NCI-H2029 treated with DMSO at 0.1 percent for 48 hours (cell line): ENCODE measurements at regions not wholly inside any gene's neighbourhood (a gene's known extent, or its start where the extent isn't known, plus 50 kb on each side); places are given as distances from the start of the nearest gene placed in this dataset.
"Not testable (repeated sequence)": the region's sequence is repeated elsewhere in the genome, so short reads cannot be mapped to it uniquely, and the experiment has no call there.

Experiments
- DNase-seq: peaks from one replicate; lab custom pipeline; 2025; lab: John Stamatoyannopoulos, UW

DNA sequence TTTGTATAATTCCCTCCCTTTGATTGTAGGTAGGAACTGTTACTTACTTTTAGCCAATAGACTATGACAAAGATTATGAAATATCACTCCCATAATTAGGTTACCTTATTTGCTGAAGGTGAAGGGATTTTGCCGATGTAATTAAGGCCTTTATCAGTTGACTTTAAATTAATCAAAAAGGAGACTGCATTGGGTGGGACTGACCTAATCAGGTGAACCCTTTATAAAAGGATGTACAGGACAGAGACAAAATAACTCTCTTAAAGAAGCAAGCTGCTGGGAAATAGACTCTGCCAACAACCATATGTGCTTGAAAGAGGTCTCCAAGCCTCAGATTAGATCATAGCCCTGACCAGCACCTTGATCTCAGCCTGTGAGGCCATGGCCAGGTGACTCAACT is 167.6 kb downstream of the SOX3 start:
- no peak for DNase-seq

DNA sequence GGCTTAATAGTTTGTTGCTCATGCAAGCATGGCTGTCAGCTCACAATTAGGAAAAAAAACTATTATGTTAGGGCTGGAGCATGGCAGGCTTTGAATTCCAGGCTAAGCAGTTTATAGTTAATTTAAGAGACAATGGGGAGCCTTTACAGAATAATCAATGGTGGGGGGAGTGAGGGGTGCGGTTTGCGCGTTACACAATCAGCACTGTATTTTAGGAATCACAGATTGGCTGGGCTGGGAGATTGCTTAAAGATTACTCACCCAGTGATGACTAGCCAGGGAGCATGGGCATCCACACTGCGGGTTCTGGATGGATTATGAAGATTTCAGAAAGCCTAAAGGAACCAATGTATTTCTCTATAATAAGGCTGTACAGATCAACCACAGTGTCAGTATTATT is 186.6 kb downstream of the SOX3 start:
- DNase-seq: no peak

DNA sequence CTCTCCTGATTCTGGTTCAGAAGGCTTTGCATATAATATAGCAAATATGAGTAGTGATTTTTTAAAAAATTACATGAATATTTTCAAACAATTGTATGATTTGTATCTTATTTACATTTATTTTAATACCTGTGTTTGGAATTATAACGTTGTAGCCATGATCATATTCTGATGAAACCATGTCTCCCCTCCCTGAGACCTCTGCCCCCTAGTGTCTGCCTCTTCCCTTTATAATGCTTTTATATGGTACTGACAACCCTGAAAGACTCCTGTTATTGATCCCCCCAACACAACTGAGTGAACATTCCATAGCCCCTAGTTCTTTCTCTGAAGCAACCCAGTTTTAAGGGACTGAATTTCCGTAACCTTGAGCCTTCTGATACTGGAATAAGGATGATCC is 187.4 kb downstream of the SOX3 start:
- no peak for DNase-seq

DNA sequence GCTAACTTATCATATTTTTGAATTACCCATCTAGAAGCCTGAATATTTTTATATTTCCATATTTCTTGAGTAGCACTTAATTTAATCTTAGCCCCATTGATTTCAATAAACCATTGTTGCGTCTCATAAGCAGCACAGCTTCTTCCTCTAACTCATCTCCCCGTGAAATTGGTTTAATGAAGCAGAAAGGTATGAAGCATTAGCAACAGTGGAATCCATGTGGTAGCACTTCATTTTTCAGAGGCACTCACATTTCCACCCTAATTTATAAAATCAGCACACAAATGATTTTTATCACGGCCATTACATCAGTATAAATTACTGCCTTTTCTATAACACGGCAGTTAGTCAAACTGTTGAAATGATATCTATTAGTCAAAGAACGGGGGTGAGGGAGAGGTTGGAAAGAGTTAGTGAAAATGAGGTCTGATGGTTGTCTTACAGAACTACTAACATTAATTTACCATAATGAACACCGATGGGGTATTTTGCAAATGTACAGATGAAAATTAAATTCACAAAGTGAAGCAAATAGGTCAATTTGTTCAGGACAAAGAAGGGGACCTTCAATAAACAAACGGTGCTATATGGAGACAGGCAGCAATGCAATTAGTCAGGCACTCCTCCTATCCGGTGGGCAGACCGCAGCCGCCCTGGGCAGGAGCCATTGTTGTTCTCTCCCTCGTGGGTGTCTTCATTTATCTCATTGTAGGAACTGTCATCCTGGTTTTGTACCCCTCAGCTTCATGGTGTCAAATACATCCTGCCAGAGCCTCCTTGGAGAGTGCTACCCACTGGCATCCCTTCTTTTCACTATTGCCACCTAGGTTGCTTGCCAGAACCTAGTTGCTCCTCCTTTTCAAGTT is 205.7 kb downstream of the SOX3 start:
- DNase-seq: no peak

DNA sequence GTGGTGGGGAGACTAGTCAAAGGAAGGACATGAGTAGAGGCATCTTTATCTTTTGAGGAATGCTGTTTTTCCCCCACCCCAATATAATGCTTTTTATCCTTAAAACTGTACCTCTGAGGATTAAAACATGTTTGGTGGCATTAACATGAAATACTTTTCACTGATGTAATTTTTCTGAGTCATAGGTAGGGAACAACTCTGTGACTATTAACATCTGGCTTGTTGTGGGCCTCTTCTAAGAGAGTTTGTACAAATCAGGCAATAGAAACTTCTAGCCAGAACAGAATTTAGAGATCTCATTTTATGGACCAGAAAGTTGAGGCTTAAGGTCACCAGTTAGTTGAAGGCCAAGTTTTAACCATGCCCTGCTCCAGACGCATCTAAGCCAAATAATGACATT is 207.6 kb downstream of the SOX3 start:
- no peak for DNase-seq

DNA sequence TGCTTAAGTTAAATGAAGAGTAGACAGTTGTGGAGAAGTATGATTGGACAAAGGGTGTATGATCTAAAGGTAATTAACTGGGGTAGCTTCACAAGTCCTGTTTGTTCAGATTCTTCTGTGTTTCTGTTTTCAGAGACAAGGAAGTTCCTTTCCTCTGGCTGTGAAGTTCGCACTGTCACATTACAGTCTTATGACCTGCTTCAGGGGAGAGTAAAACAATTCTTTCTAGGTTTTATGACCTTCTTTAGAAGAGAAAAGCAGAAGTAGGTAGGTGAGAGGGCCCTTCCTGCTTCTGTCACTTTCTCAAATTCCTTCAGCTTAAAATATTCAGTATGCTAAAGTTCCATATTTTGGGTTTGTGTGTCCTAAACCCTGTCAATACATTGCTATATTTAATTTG is 211.9 kb downstream of the SOX3 start:
- no peak for DNase-seq

DNA sequence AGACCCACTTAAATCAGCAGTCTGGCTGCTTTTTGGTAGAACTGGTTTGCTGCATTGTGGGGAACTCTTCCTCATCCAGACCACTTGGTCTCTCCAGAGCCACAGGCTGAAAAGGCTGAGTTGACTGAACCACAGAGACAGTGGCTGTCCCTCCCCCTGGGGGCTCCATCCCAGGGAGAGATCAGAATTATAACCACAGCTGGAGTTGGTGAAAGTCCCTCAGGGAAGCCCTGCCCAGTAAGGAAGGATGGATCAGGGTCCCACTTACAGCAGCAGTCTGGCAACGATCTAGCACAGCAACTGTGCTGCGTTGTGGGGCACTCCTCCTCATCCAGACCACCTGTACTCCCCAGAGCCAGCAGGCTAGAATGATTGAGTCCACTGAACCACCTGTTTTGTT is 212.7 kb downstream of the SOX3 start:
- DNase-seq: no peak

DNA sequence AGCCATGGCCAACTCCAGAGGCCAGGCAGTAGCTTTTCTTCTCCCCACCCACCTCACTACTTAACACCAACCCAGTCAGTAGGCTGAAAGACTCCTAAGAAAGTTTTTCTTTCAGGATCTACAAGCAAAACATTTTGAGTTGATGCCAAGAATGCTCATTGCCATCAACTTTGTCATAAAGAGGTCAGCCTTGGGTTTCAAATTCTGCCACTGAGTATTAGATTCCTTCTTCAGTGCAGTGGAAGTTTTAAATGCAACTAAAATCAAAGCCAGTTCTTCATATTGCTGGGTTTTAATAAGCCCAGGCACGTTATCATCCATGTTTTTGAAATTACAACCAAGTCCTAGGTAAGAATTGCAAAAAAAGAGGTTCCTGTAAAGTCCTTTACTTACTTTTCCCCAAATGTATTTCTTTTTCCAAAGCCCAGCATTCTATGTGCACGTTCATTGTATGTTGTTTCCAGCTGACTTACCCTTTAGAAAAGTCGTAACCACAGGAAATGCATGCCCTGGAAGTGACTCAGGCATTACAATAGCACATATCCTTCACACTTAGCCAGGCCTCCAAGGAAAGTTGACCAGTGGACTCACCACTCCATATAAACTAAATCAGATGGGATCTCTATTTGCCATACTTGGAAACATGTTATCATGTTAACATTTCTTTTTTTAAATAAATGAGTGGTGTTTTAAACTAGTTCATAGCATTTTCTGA is 229.9 kb downstream of the SOX3 start:
- DNase-seq: no peak

DNA sequence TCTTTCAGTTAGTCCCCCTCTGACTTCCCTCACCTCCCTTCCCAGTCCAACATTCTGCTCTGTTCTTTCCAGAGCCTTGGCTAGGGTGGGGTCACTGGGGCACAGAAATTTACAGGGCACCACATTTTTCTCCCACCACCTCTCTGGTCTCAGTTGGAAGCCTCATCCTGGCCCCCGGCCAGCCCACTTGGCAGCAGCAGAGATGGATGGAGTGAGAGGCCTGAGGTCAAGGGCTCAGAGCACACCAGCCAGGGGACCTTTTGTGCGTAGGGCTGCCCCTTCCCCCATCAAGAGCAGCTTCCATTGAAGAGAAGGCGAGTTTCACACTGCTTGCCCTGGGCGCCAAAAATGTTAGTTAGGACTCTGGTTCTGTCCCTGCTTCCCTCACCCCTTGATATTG is 230.9 kb downstream of the SOX3 start:
- no peak for DNase-seq

DNA sequence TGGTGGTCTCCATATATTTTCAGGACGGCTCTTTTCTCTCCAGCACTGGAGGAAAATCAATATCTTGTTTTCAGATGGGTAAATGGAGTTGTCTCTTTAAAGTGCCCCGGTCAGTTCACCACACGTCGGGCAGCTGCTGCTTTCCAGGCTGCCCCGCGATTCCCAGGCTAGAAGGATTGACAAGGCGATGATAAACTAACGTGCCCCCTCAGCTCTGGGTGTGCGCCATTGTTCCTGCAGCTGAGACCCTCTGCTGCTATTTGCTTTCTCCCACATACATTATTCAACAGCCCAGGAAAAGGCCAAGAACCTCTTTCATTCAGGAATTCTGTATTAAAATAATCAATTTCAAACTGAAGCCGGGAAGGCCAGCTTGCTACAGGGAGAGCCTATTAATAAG is 254.5 kb downstream of the SOX3 start:
- no peak for DNase-seq

DNA sequence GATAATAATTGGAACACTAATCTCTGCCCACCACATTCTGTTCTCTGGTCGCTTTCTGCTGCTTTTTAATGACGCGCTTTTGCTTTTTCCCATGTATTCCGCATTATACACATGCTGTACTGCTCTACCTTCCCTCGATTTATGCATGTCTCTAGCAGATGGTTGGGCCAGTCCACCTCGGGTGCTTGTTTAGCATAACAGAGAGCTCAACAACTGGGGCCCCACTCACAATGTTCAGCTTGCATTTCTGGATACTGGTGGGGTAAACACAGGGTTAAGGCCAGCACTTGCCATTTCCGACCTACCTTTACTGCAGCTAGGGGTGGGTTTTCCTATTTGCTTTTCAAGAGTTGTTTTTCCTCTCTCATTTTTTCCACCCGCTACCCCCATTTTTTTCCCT is 255.8 kb downstream of the SOX3 start:
- no peak for DNase-seq

DNA sequence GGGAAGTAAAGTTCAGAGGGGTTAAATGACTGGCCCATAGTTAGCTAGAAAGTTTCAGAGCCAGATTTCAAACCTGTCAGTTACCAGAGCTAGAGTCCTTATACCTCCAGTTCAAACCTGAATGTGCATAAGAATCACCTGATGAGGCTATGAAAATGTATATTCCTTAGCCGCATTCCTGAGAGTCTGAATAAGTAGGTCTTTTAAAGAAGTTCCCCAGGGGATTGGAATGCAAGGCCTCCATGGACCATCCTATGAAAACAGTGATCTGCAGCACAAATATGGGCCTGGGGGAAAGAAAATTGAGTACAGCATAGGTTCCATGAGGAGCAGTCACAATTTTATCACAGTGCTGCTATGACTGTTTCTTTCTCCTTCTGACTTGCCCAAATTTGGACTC is 263.9 kb upstream of the CXorf66 start:
- DNase-seq: no peak

DNA sequence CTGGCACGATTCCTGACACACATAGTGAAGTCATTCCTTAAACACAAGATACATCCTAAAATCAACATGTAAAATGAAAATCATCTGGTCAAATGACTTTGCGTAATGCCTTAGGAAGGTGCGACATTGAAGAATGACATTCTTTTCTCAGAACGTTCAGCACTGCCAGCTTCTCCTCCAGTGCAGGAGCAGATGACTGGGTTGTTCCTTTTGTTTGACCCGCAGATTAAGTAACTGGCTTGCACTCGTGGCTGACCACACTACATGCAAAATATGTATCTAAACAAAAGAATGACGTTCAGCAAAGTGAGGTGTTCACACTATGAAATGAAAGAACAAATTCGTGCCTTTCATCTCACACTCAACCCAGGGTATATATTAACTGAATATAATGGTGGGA is 260.7 kb upstream of the CXorf66 start:
- not testable (repeated sequence) for DNase-seq

DNA sequence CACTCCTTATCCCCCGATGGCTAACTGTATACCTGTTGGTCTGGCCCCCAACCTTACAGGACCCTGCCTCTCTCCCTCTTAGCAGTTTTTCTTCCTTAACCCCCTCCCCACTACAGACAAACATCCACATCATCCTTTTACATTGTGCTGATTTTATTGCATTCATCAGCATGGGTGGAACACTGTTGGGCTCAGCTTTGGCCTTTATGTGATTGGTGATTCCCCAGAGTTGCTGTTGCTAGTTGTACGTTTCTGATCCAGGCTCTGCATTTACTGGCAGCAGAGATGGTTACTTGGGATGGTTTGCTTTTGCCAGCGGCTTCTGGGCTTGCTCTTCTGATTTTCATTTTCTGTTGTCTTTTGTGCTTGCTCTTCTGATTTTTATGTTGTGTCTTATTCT is 250.6 kb upstream of the CXorf66 start:
- DNase-seq: not testable (repeated sequence)

DNA sequence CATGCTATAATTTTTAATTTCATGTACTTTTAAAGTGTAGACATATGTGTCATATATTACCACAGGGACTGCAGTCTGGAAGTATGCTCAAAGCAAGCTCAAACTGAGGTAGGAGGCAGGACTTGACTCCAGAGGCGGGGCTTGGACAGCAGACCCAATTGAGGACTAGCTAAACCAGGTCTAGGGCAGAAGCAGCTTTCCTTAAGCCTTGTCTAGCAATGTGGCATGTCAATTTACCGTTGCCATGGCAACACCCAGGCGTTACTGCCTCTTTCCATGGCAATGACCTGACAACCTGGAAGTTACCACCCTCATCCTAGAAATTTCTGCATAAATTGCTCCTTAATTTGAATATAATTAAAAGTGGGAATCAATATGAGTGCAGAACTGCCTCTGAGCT is 249.2 kb upstream of the CXorf66 start:
- DNase-seq: not testable (repeated sequence)

DNA sequence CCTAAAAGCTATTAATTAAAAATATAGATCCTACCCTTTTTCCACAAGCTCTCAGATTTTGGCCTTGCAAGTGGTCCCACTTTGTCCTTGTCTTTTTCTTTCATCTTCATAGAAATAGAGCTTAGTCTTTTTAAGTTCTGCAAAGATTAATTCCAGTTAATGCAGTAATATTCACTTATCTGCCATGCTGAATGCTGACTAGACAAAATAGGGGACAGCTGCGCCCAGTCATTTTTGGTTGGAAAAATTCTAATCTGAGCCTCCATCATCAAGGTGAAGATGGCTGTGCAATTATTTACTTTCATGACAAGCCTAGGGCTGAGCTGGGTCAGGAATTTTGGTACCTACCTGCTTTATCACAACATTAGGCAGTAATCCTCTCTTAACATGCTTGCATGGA is 241.3 kb upstream of the CXorf66 start:
- no peak for DNase-seq

DNA sequence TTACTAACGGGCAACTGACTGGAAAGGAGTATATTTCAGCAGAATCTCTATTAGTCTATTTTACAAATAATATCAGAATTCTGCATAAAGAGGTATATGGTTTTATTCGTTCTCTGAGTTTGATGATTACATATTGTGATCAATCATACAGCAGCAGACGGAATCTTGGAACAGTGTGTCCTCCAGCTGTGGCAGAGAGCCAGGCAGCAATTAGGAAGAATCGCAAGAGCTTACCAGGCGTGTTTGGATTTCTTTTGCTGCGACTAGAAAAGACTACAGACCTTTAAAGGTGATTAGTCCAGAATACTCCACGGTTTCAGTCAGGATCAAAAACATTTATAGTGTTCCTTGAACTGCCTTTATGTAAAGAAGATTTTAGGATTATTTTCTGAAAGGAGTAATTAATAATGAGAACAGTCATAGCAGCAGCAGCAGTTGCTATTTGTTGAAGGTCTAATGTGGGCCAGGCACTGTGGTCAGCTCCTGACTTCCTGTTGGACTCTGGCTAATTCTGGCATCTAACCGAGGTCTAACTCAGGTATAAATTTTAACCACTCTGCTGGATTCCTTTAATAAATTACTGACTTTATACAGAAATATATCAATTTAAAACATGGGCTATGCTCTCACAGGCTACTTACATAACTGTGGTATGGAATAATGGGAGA is 225.3 kb upstream of the CXorf66 start:
- no peak for DNase-seq

DNA sequence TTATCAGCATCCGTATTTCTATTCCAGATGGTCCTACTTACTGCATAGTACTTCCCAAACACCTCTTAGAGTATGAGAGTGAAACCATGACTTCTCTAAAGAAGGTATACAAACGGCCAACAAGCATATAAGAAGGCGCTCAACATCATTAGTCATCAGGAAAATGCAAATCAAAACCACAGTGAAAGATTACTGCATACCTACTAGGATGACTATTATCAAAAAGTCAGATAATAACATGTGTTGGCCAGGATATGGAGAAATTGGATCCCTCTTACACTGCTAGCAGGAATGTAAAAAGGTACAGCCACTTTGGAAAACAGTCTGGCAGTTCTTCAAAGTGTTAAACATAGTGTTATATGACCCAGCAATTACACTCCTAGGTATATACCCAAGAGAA is 215.3 kb upstream of the CXorf66 start:
- DNase-seq: no peak

DNA sequence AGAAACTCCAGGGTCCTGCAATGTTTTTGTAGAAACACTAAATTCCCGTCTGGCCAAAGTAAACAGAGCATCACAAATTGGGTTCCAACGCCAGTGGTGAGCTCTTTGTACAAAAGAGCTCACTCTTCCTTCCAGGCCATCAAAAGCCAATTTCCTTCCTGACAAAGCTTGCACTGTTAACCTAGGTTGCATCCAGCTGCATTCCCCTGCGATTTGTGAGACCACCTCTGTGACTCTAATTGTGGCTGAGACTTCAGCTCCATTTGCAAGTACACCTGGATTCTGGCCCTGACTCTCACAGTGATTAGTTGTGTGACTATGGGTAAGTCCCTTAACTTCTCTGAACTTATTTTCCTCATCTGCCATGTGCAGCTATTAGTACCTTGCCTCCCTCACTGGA is 212.5 kb upstream of the CXorf66 start:
- no peak for DNase-seq

DNA sequence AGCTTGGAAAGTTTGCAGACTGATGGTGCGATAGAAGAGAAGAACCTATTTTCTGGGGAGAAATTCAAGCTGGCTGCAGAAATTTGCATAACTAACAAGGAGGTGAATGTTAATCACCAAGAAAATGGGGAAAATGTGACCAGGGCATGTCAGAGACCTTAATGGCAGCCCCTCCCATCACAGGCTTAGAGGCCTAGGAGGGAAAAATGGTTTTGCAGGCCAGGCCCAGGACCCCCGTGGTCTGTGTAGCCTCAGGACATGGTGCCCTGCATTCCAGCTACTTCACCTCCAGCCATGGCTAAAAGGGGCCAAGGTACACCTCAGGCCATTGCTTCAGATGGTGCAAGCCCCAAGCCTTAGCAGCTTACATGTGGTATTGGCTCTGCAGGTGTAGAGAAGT is 207.1 kb upstream of the CXorf66 start:
- DNase-seq: no peak

DNA sequence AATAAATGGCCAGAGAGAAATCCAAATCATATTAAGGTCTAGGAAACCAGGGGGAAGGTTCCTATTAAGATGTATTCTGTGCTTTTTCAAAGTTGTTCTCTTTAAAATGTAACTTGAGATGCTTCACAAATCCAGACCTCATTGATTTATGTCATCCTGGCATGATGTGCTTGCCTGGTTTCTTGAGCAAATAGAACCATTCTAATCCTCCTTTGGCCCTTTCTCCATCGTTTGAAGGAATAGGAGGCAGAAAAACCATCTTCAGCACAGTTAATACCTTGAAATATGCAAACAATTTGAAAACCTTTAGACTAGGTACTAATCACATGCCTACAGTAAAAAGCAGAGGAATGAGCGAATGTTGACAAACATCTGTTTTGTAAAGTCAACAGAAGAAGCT is 202.2 kb upstream of the CXorf66 start:
- no peak for DNase-seq

DNA sequence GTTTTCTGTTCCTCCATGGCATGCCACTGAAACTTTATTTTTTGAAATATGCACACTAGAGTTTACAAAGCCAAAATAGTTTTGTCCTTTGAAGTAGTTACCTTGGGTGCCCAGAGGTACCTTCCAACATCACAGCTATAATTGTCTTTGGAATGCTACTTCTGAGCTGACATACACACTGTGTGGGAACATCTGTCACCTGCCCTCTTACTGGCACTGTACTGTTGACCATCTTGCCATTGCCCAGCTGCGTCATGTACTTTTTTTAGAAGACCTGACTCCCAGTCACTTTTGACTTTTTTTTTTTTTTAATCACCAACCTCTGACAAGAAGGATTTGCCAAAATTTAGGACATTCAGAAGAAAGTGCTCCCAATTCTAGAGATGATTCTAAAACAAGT is 200.5 kb upstream of the CXorf66 start:
- no peak for DNase-seq

DNA sequence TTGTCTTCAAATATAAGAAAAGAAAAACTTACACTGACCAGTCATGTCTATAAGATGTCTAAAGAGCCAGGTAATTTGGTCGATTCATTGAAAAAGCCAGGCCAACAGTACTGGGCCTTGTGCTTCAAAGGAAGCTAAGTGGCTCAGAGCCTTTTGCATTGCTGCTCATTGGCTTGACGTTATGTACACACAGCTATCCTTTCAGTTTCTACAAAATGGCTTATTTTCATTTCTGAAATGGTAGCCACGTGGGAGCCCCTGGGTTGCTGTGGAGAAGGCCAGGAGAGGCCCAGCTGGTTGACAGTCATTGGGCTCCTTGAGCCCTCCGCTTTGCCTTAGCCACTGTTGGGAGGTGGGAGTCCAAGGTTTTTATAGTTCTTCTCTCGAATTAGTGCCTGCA is 199.1 kb upstream of the CXorf66 start:
- DNase-seq: no peak
